GM12892 (cell line): ENCODE measurements at regions not wholly inside any gene's neighbourhood (a gene's known extent, or its start where the extent isn't known, plus 50 kb on each side); places are given as distances from the start of the nearest gene placed in this dataset.

ENCODE experiments used
- POLR2A ChIP-seq: IDR thresholded peaks from 2 replicates; pipeline ENCODE4 v1.6.1; 2011; ENCODE audit warnings: low read depth, low read length, control low read depth
- POLR2AphosphoS5 ChIP-seq: IDR thresholded peaks from 2 replicates; pipeline ENCODE4 v1.6.1; 2011; ENCODE audit warnings: low read depth, low read length, control low read depth
- TAF1 ChIP-seq: IDR thresholded peaks from 2 replicates; pipeline ENCODE4 v1.6.1; 2011; ENCODE audit warnings: low read depth, mild to moderate bottlenecking, control low read depth, low read length, borderline replicate concordance

DNA sequence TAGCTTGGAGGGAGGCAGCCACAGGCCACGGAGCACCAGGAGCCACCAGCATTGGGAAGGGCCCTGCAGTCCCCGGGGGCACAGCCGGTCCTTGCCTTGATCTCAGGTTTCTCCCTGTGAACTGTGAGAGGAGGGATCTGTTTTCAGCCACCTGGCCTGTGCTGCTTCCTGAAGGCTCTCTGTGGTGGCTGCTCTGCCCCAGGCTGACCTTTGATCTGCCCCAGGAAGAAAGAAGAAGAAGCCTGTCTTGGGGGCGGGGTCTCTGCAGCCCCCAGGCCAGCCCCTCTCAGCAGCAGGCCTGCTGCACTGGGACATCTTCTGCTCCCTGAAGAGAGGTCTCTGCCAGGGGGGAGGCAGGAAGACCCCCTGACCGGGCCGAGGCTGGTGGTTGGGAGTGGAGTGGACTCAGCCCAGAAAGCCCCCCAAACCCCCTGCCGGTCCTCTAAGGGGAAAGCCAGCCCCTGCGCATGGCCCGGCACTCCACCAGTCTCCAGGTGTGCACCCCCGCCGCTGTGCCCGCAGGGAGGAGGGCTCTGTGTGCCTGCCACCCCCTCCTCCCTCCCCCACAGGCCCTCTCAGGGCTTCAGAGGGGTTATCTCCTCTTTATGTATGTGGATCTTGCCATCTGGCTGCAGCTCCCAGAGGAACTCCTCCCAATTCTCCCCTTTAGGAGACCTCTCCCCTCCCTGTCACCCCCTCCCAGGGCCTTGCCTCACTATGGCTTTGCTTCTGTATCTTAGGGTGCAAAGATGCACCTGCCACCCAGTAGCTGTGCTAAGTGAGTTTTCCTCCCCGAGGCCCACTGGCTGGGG is 675.3 kb downstream of the BRD1 start:
- no peak for TF ChIP-seq POLR2AphosphoS5
- TF ChIP-seq POLR2A: no peak
- TF ChIP-seq TAF1: no peak
